ENCODE measurements at regions not wholly inside any gene's neighbourhood (a gene's known extent, or its start where the extent isn't known, plus 50 kb on each side); places are given as distances from the start of the nearest gene placed in this dataset.

DNA sequence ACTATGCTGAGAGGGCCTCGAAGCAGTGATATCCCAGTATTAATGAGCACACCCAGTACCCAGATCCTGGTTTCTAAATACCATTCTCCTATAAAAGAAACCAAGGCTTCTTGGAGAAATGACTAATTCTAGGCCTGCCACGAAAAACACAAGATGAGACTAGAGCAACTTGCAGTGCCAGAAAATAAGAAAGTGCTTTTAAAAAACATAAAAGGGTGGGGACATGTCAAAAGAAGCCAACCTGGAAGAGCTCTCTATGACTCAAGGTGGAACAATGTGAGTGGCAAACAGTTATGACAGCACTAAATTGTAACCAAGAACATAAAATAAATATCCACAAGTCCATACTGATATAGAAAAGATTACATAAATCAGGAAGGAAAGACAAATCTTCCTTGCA is 153.2 kb upstream of the KCNJ18 start:
- CTCF ChIA-PET, result no interaction called here
- H3K27me3 Mint-ChIP-seq (ENCODE audit: unreplicated experiment), result no peaks in the 10 kb centered on the region
- BruUV-seq (replicated peaks), result no TSS peak
- no peaks in the 10 kb centered on the region for H3K4me1 Mint-ChIP-seq (ENCODE audit: low read depth, unreplicated experiment)
- H3K27ac Mint-ChIP-seq (ENCODE audit: unreplicated experiment), result no peak overlapping the region
- TF ChIP-seq, protein P1, sequence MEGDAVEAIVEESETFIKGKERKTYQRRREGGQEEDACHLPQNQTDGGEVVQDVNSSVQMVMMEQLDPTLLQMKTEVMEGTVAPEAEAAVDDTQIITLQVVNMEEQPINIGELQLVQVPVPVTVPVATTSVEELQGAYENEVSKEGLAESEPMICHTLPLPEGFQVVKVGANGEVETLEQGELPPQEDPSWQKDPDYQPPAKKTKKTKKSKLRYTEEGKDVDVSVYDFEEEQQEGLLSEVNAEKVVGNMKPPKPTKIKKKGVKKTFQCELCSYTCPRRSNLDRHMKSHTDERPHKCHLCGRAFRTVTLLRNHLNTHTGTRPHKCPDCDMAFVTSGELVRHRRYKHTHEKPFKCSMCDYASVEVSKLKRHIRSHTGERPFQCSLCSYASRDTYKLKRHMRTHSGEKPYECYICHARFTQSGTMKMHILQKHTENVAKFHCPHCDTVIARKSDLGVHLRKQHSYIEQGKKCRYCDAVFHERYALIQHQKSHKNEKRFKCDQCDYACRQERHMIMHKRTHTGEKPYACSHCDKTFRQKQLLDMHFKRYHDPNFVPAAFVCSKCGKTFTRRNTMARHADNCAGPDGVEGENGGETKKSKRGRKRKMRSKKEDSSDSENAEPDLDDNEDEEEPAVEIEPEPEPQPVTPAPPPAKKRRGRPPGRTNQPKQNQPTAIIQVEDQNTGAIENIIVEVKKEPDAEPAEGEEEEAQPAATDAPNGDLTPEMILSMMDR (IDR thresholded peaks at IDR 0.05; ENCODE audit: unreplicated experiment), result no peak
- DNase-seq, result no peak
- no peak overlapping the region for H3K4me3 Mint-ChIP-seq (ENCODE audit: low read depth, unreplicated experiment)
- H3K9me3 Mint-ChIP-seq (ENCODE audit: low read depth, unreplicated experiment), result peaks cover 2% of the 10 kb centered on the region
- intact Hi-C loops (cut with micrococcal nuclease; ENCODE audit: unreplicated experiment), result no loop called here
- H3K36me3 Mint-ChIP-seq (ENCODE audit: insufficient read depth, unreplicated experiment), result no peaks in the 10 kb centered on the region

DNA sequence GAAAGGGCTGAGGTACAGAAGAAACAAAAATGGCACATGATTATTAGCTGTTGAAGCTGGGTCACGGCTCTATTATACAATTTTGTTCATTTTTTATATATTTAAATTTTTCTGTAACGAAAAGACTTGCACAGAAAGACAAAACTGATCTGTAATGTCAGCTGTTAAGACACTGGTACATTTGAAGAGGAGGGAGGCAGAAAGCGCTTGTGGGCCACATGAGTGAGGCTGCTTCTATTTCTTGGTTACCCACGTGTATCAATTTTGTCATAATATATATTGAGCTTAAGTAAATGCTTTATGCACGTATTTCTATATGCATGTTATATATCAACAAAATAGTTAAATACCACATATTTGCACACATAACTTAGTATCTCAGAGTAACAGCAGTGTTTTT is 151.8 kb upstream of the KCNJ18 start:
- Mint-ChIP-seq H3K36me3 (ENCODE audit: insufficient read depth, unreplicated experiment) (no peaks in the 10 kb centered on the region), H3K27ac (ENCODE audit: unreplicated experiment) (no peak overlapping the region), H3K27me3 (ENCODE audit: unreplicated experiment) (no peaks in the 10 kb centered on the region), H3K4me1 (ENCODE audit: low read depth, unreplicated experiment) (no peaks in the 10 kb centered on the region), H3K9me3 (ENCODE audit: low read depth, unreplicated experiment) (peaks cover 2% of the 10 kb centered on the region), H3K4me3 (ENCODE audit: low read depth, unreplicated experiment) (no peak overlapping the region)
- intact Hi-C loops (cut with micrococcal nuclease; ENCODE audit: unreplicated experiment), result no loop called here
- DNase-seq, result no peak
- BruUV-seq (replicated peaks), result no TSS peak
- TF ChIP-seq, protein P1 (IDR thresholded peaks at IDR 0.05; ENCODE audit: unreplicated experiment), result no peak
- CTCF ChIA-PET, result no interaction called here

DNA sequence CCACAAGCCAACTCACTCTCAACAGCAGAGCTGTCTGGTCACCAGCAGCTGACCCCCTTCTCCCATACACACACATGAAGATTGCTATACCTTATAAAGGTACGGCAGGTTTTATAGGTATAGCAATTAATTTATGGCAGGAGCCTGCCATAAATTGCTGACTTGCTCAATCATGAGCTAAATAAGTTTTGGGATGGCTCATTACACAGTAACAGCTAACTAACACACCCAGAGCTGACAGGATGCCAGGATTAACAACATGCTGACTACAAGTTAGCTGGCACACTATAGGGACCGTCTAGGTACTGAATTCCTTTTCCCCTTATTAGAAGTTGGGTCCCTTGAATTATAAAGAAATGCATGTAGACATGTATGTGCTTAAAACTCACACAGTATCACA is 150.3 kb upstream of the KCNJ18 start:
- no TSS peak for BruUV-seq (replicated peaks)
- peaks cover 2% of the 10 kb centered on the region for H3K9me3 Mint-ChIP-seq (ENCODE audit: low read depth, unreplicated experiment)
- no peak for DNase-seq
- CTCF ChIA-PET, result no interaction called here
- intact Hi-C loops (cut with micrococcal nuclease; ENCODE audit: unreplicated experiment), result no loop called here
- no peaks in the 10 kb centered on the region for H3K4me1 Mint-ChIP-seq (ENCODE audit: low read depth, unreplicated experiment)
- H3K4me3 Mint-ChIP-seq (ENCODE audit: low read depth, unreplicated experiment), result no peak overlapping the region
- H3K27ac Mint-ChIP-seq (ENCODE audit: unreplicated experiment), result no peak overlapping the region
- no peaks in the 10 kb centered on the region for H3K27me3 Mint-ChIP-seq (ENCODE audit: unreplicated experiment)
- TF ChIP-seq, protein P1 (IDR thresholded peaks at IDR 0.05; ENCODE audit: unreplicated experiment), result no peak
- no peaks in the 10 kb centered on the region for H3K36me3 Mint-ChIP-seq (ENCODE audit: insufficient read depth, unreplicated experiment)

DNA sequence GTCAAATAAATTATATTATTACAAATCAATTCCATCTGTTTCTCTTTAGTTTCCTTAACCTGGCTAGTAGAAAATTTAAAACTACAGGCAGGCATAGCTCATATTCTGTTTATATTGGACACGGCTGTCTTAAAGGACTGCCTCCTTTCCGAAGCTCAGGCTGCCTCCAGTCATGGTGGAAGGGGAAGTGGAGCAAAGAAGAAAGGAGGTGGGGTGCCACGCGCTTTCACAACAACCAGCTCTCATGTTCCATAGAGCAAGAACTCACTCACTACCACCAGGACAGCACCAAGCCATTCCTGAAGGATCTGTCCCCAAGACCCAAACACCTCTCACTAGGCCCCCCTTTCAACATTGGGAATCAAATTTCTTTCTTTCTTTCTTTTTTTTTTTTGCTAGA is 149.3 kb upstream of the KCNJ18 start:
- BruUV-seq (replicated peaks), result no TSS peak
- DNase-seq, result no peak
- H3K4me3 Mint-ChIP-seq (ENCODE audit: low read depth, unreplicated experiment), result no peak overlapping the region
- no peak overlapping the region for H3K27ac Mint-ChIP-seq (ENCODE audit: unreplicated experiment)
- TF ChIP-seq, protein P1 (IDR thresholded peaks at IDR 0.05; ENCODE audit: unreplicated experiment), result no peak
- H3K9me3 Mint-ChIP-seq (ENCODE audit: low read depth, unreplicated experiment), result peaks cover 2% of the 10 kb centered on the region
- intact Hi-C loops (cut with micrococcal nuclease; ENCODE audit: unreplicated experiment), result no loop called here
- H3K27me3 Mint-ChIP-seq (ENCODE audit: unreplicated experiment), result no peaks in the 10 kb centered on the region
- H3K4me1 Mint-ChIP-seq (ENCODE audit: low read depth, unreplicated experiment), result no peaks in the 10 kb centered on the region
- H3K36me3 Mint-ChIP-seq (ENCODE audit: insufficient read depth, unreplicated experiment), result no peaks in the 10 kb centered on the region
- CTCF ChIA-PET, result no interaction called here

DNA sequence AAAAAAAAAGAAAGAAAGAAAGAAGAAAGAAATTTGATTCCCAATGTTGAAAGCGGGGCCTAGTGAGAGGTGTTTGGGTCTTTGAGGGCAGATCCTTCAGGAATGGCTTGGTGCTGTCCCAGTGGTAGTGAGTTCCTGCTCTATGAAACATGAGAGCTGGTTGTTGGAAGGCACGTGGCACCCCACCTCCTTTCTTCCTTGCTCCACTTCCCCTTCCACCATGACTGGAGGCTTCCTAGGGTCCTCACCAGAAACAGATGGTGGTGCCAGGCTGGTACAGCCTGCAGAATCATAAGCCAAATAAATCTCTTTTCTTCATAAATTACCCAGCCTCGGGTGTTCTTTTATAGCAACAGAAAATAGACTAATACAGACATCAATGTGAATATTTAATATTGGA is 147.3 kb upstream of the KCNJ18 start:
- DNase-seq, result no peak
- Mint-ChIP-seq H3K27me3 (ENCODE audit: unreplicated experiment) (no peaks in the 10 kb centered on the region), H3K36me3 (ENCODE audit: insufficient read depth, unreplicated experiment) (peaks cover 6% of the 10 kb centered on the region), H3K9me3 (ENCODE audit: low read depth, unreplicated experiment) (no peaks in the 10 kb centered on the region), H3K4me1 (ENCODE audit: low read depth, unreplicated experiment) (peaks cover 13% of the 10 kb centered on the region), H3K27ac (ENCODE audit: unreplicated experiment) (no peak overlapping the region), H3K4me3 (ENCODE audit: low read depth, unreplicated experiment) (no peak overlapping the region)
- no TSS peak for BruUV-seq (replicated peaks)
- TF ChIP-seq, protein P1 (IDR thresholded peaks at IDR 0.05; ENCODE audit: unreplicated experiment), result no peak
- intact Hi-C loops (cut with micrococcal nuclease; ENCODE audit: unreplicated experiment), result no loop called here
- CTCF ChIA-PET, result no interaction called here
